H1 (cell line): ENCODE measurements at regions not wholly inside any gene's neighbourhood (a gene's known extent, or its start where the extent isn't known, plus 50 kb on each side); places are given as distances from the start of the nearest gene placed in this dataset.

Source experiments
- ATF3 ChIP-seq: IDR thresholded peaks from 2 replicates; pipeline ENCODE4 v1.6.1; 2011; ENCODE audit warnings: low read depth, mild to moderate bottlenecking, low read length; ENCODE audit not compliant: insufficient read depth
- BRCA1 ChIP-seq: IDR thresholded peaks from 2 replicates; pipeline ENCODE4 v1.6.1; 2012; ENCODE audit warnings: low read depth, low read length, improper control_type of control experiment
- CHD7 ChIP-seq: fragments of 300-600 bp; sonication (generic); IDR thresholded peaks from 2 replicates; pipeline ENCODE4 v1.7.1; 2012; ENCODE audit warnings: low read length, moderate library complexity, mild to moderate bottlenecking, inconsistent platforms; ENCODE audit not compliant: insufficient replicate concordance
- CREB1 ChIP-seq: IDR thresholded peaks from 2 replicates; pipeline ENCODE4 v1.6.1; 2012; ENCODE audit warnings: inconsistent platforms
- CTBP2 ChIP-seq: IDR thresholded peaks from 2 replicates; pipeline ENCODE4 v1.7.0; 2011; ENCODE audit warnings: borderline replicate concordance, mild to moderate bottlenecking, moderate library complexity, mixed read lengths, low read length; ENCODE audit not compliant: insufficient read depth, insufficient read length
- EP300 ChIP-seq, 2 experiments: IDR thresholded peaks; 1 replicate in 1 of 2; 2 replicates in 1 of 2; pipeline ENCODE4 v1.6.1; 2011 to 2012; ENCODE audit warnings: low read depth in 2 of 2, low read length in 2 of 2, mild to moderate bottlenecking in 2 of 2, borderline replicate concordance in 1 of 2, inconsistent platforms in 1 of 2, moderate library complexity in 1 of 2
- GTF2F1 ChIP-seq: IDR thresholded peaks from 2 replicates; pipeline ENCODE4 v1.6.1; 2012; ENCODE audit warnings: low read depth, low read length, improper control_type of control experiment, borderline replicate concordance
- KDM5A ChIP-seq: fragments of 200-600 bp; IDR thresholded peaks from 2 replicates; pipeline ENCODE4 v1.7.1; 2012; ENCODE audit warnings: mild to moderate bottlenecking, low read length, inconsistent platforms, mixed read lengths
- MAX ChIP-seq: IDR thresholded peaks from 2 replicates; pipeline ENCODE4 v1.6.1; 2012; ENCODE audit warnings: inconsistent platforms
- RBBP5 ChIP-seq: IDR thresholded peaks from 2 replicates; pipeline ENCODE4 v1.7.1; 2012; ENCODE audit warnings: low read depth, mild to moderate bottlenecking, inconsistent platforms, low read length, moderate library complexity, borderline replicate concordance

GRCh38 chr4:138666366-138666765 lies 349.2 kb upstream of the NOCT start (continued):
- TF ChIP-seq CHD7 (no peak), EP300 (IDR thresholded peaks at IDR 0.05; ENCODE audit: borderline replicate concordance in 1 of 2, low read depth in 2 of 2, low read length in 2 of 2) (no peak), GTF2F1 (no peak), MAX (no peak), RBBP5 (no peak), BRCA1 (no peak), ATF3 (no peak), KDM5A (no peak), CREB1 (no peak), CTBP2 (no peak)
